HEK293T (cell line): ENCODE measurements at regions not wholly inside any gene's neighbourhood (a gene's known extent, or its start where the extent isn't known, plus 50 kb on each side); places are given as distances from the start of the nearest gene placed in this dataset.

Source experiments
- FOXK2 ChIP-seq: fragments of 450-650 bp; IDR thresholded peaks from 2 replicates; pipeline ENCODE4 v1.6.1; 2016; ENCODE audit warnings: mild to moderate bottlenecking
- L3MBTL2 ChIP-seq: fragments of 450-650 bp; conservative IDR thresholded peaks from 2 replicates; pipeline ENCODE4 v1.6.1; 2016; ENCODE audit warnings: mild to moderate bottlenecking

GRCh38 chr9:38284588-38285051, 107.9 kb upstream of the ALDH1B1 start:
- TF ChIP-seq FOXK2 (no peak), L3MBTL2 (no peak)
